Keratinocyte (primary cell): ENCODE measurements at regions not wholly inside any gene's neighbourhood (a gene's known extent, or its start where the extent isn't known, plus 50 kb on each side); places are given as distances from the start of the nearest gene placed in this dataset.

Source experiments
- DNase-seq: peaks from one replicate; pipeline ENCODE4 v3.0.0-alpha.2; 2011; ENCODE audit warnings: low read depth, missing footprints, low spot score
- FAIRE-seq: peaks from 2 replicates; lab custom pipeline; 2011; peaks lifted over from hg19 to GRCh38; lab: Jason Lieb, UNC
- H2AFZ ChIP-seq: 2 replicates; pipeline ENCODE4 v1.6.0; 2012; ENCODE audit warnings: low read length, control low read depth, inconsistent platforms; ENCODE audit not compliant: control insufficient read depth
- H3K27ac ChIP-seq: 2 replicates; pipeline ENCODE4 v1.5.1; 2011; ENCODE audit warnings: low read length; ENCODE audit not compliant: control insufficient read depth, insufficient read depth
- H3K27me3 ChIP-seq: 3 replicates; pipeline ENCODE4 v1.6.0; 2011; ENCODE audit warnings: low read length; ENCODE audit not compliant: control insufficient read depth, insufficient read depth; ENCODE audit errors: extremely low read depth
- H3K36me3 ChIP-seq, 2 experiments: 2 replicates in 1 of 2; 3 replicates in 1 of 2; pipeline ENCODE4 v1.5.1; 2011; ENCODE audit warnings: low read length in 2 of 2, mild to moderate bottlenecking in 1 of 2; ENCODE audit not compliant: control insufficient read depth in 2 of 2, insufficient read depth in 2 of 2; ENCODE audit errors: extremely low read depth in 1 of 2
- H3K4me1 ChIP-seq: 3 replicates; pipeline ENCODE4 v1.5.1; 2011; ENCODE audit warnings: low read length; ENCODE audit not compliant: control insufficient read depth, insufficient read depth; ENCODE audit errors: extremely low read depth
- H3K4me2 ChIP-seq: 3 replicates; pipeline ENCODE4 v1.6.0; 2011; ENCODE audit warnings: low read depth, low read length; ENCODE audit not compliant: control insufficient read depth, insufficient read depth; ENCODE audit errors: extremely low read depth
- H3K4me3 ChIP-seq, 3 experiments: fragments of 200-600 bp in 1 of 3; sonication (generic) in 1 of 3; 2 replicates in 2 of 3; 3 replicates in 1 of 3; pipeline ENCODE4 v1.5.1; 2011 to 2016; ENCODE audit warnings: low read length in 3 of 3, mild to moderate bottlenecking in 3 of 3, control low read depth in 2 of 3, inconsistent platforms in 1 of 3, low read depth in 1 of 3, mixed read lengths in 1 of 3, mixed run types in 1 of 3, moderate library complexity in 1 of 3; ENCODE audit not compliant: control insufficient read depth in 2 of 3, insufficient read depth in 2 of 3; ENCODE audit errors: extremely low read depth in 1 of 3
- H3K79me2 ChIP-seq: 2 replicates; pipeline ENCODE4 v1.6.0; 2012; ENCODE audit warnings: low read length; ENCODE audit not compliant: control insufficient read depth, insufficient read depth
- H3K9ac ChIP-seq: 3 replicates; pipeline ENCODE4 v1.6.0; 2011; ENCODE audit warnings: low read length; ENCODE audit not compliant: control insufficient read depth, insufficient read depth; ENCODE audit errors: extremely low read depth
- H3K9me1 ChIP-seq: 3 replicates; pipeline ENCODE4 v1.6.0; 2011; ENCODE audit warnings: low read length; ENCODE audit not compliant: control insufficient read depth, insufficient read depth; ENCODE audit errors: extremely low read depth
- H3K9me3 ChIP-seq: 2 replicates; pipeline ENCODE4 v1.5.1; 2012; ENCODE audit warnings: low read depth, low read length; ENCODE audit not compliant: control insufficient read depth
- H4K20me1 ChIP-seq: 3 replicates; pipeline ENCODE4 v1.6.0; 2011; ENCODE audit warnings: low read length; ENCODE audit not compliant: control insufficient read depth, insufficient read depth; ENCODE audit errors: extremely low read depth
- EZH2 ChIP-seq: IDR thresholded peaks from one replicate; pipeline ENCODE4 v1.6.1; 2012; ENCODE audit warnings: inconsistent platforms, mild to moderate bottlenecking, low read length, moderate library complexity
- dilution Hi-C: fragments of 300-500 bp; cut with MboI; formaldehyde crosslinking; loops from one replicate; pipeline ENCODE4 v1.7.0; 2020; ENCODE audit warnings: low sequenced_read_pairs; ENCODE audit not compliant: extremely low pct_ligation_motif_present
- TF ChIP-seq, protein P1 (sequence below), 3 experiments: IDR thresholded peaks in 1 of 3; conservative IDR thresholded peaks in 1 of 3; optimal IDR thresholded peaks in 1 of 3; 2 replicates in 2 of 3; 3 replicates in 1 of 3; pipeline versions ENCODE3 to v1.5.1; 2011; ENCODE audit warnings: low read length in 3 of 3, mild to moderate bottlenecking in 3 of 3, moderate library complexity in 2 of 3, control low read depth in 1 of 3, inconsistent platforms in 1 of 3; ENCODE audit not compliant: insufficient read depth in 2 of 3; ENCODE audit errors: extremely low read depth in 1 of 3

DNA sequence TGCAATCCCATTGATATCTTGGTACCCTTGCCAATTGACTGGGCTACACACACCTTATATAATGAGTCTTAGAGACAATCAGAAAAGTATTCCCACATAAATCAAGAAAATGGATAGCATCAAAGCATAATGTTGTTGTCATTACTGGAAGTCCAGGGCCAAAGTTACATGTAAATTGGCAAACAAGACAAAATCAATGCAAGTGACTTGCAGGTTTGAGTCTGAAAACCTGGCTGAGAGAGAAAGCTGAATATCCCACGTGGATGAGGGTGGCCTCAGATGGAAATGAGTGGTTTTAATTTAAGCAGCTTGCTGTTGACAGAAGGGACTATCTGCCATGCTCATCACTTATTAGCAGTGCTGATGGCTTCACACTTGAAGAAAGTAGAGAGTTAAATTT is 324.0 kb upstream of the MON1B start:
- no peak for DNase-seq
- dilution Hi-C loops = no loop called here
- Histone ChIP-seq H3K79me2 (no peaks in the 10 kb centered on the region), H3K9ac (no peak overlapping the region), H3K9me1 (no peaks in the 10 kb centered on the region), H3K9me3 (no peaks in the 10 kb centered on the region), H3K4me1 (no peaks in the 10 kb centered on the region), H3K4me3 (no peak overlapping the region), H4K20me1 (no peaks in the 10 kb centered on the region), H3K27me3 (no peaks in the 10 kb centered on the region), H2AFZ (no peak overlapping the region), H3K36me3 (no peaks in the 10 kb centered on the region), H3K4me2 (no peak overlapping the region), H3K27ac (no peak overlapping the region)
- TF ChIP-seq, protein P1, sequence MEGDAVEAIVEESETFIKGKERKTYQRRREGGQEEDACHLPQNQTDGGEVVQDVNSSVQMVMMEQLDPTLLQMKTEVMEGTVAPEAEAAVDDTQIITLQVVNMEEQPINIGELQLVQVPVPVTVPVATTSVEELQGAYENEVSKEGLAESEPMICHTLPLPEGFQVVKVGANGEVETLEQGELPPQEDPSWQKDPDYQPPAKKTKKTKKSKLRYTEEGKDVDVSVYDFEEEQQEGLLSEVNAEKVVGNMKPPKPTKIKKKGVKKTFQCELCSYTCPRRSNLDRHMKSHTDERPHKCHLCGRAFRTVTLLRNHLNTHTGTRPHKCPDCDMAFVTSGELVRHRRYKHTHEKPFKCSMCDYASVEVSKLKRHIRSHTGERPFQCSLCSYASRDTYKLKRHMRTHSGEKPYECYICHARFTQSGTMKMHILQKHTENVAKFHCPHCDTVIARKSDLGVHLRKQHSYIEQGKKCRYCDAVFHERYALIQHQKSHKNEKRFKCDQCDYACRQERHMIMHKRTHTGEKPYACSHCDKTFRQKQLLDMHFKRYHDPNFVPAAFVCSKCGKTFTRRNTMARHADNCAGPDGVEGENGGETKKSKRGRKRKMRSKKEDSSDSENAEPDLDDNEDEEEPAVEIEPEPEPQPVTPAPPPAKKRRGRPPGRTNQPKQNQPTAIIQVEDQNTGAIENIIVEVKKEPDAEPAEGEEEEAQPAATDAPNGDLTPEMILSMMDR (optimal IDR thresholded peaks at IDR 0.05 in 1 of 3, IDR thresholded peaks at IDR 0.05 in 1 of 3, conservative IDR thresholded peaks at IDR 0.05 in 1 of 3; ENCODE audit: extremely low read depth in 1 of 3, insufficient read depth in 2 of 3, low read length in 3 of 3) = no peak
- no peak for TF ChIP-seq EZH2
- no peak for FAIRE-seq

DNA sequence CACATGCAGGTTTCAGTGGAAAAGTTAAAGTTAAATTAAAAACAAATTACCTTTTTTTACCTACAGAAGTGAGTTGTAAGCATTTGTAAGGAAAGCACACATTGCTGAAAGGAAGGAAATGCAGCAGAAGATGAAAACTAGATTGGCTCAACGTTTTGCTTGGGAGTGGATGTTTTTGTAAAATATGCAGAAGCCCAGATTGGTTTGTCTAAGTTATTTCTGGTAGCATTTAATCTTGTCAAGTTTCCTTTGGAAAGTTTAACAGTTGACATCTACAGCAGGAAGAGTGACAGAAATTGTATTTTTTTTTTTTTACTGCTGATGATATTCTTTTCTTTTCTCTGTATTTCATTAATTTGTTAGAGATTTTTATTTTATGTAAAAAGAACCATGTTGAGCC is 315.1 kb upstream of the MON1B start:
- no peaks in the 10 kb centered on the region for H3K36me3 ChIP-seq
- H4K20me1 ChIP-seq = no peaks in the 10 kb centered on the region
- no peaks in the 10 kb centered on the region for H3K9me3 ChIP-seq
- no peaks in the 10 kb centered on the region for H3K9me1 ChIP-seq
- no peak overlapping the region for H2AFZ ChIP-seq
- H3K27me3 ChIP-seq = no peaks in the 10 kb centered on the region
- DNase-seq (no peak), FAIRE-seq (no peak)
- no peak overlapping the region for H3K4me2 ChIP-seq
- dilution Hi-C loops = no loop called here
- H3K27ac ChIP-seq = no peak overlapping the region
- H3K9ac ChIP-seq = no peak overlapping the region
- no peak overlapping the region for H3K4me3 ChIP-seq
- TF ChIP-seq, protein P1 (optimal IDR thresholded peaks at IDR 0.05 in 1 of 3, IDR thresholded peaks at IDR 0.05 in 1 of 3, conservative IDR thresholded peaks at IDR 0.05 in 1 of 3; ENCODE audit: extremely low read depth in 1 of 3, insufficient read depth in 2 of 3, low read length in 3 of 3) = no peak
- TF ChIP-seq EZH2 = no peak
- H3K79me2 ChIP-seq = no peaks in the 10 kb centered on the region
- no peaks in the 10 kb centered on the region for H3K4me1 ChIP-seq
